HL-60 (cell line): ENCODE measurements at regions not wholly inside any gene's neighbourhood (a gene's known extent, or its start where the extent isn't known, plus 50 kb on each side); places are given as distances from the start of the nearest gene placed in this dataset.

Experiments
- DNase-seq, 2 experiments: peaks; one replicate each; pipeline ENCODE4 v3.0.0-alpha.2; 2010 to 2020; ENCODE audit warnings: low read depth in 1 of 2, low spot score in 1 of 2
- H3K27ac ChIP-seq: fragments of 250-450 bp; sonication (Bioruptor Pico); replicated peaks from 2 replicates; pipeline ENCODE4 v1.5.1; 2020; ENCODE audit warnings: mild to moderate bottlenecking, moderate library complexity
- H3K27me3 ChIP-seq: fragments of 250-450 bp; sonication (Bioruptor Pico); 2 replicates; pipeline ENCODE4 v1.5.1; 2021; ENCODE audit warnings: mild to moderate bottlenecking, moderate library complexity; ENCODE audit not compliant: insufficient read depth, poor library complexity, severe bottlenecking
- H3K4me3 ChIP-seq: replicated peaks from 2 replicates; pipeline ENCODE4 v1.5.1; 2011; ENCODE audit warnings: mild to moderate bottlenecking, control low read depth, low read length; ENCODE audit not compliant: insufficient read depth
- GABPA ChIP-seq: IDR thresholded peaks from 2 replicates; pipeline ENCODE4 v1.6.1; 2012; ENCODE audit warnings: low read depth
- POLR2AphosphoS5 ChIP-seq: IDR thresholded peaks from 2 replicates; pipeline ENCODE4 v1.6.1; 2012; ENCODE audit warnings: low read depth
- SPI1 ChIP-seq: IDR thresholded peaks from 2 replicates; pipeline ENCODE4 v1.6.1; 2012; ENCODE audit warnings: low read depth, mild to moderate bottlenecking, borderline replicate concordance
- TF ChIP-seq, protein P1 (sequence below): IDR thresholded peaks from 2 replicates; pipeline ENCODE4 v1.6.1; 2012; ENCODE audit warnings: low read depth; ENCODE audit not compliant: insufficient replicate concordance
- TF ChIP-seq, protein P2 (sequence below): IDR thresholded peaks from one replicate; pipeline ENCODE4 v1.5.1; 2011; ENCODE audit warnings: low read length, control low read depth, inconsistent platforms; ENCODE audit not compliant: insufficient read depth

DNA sequence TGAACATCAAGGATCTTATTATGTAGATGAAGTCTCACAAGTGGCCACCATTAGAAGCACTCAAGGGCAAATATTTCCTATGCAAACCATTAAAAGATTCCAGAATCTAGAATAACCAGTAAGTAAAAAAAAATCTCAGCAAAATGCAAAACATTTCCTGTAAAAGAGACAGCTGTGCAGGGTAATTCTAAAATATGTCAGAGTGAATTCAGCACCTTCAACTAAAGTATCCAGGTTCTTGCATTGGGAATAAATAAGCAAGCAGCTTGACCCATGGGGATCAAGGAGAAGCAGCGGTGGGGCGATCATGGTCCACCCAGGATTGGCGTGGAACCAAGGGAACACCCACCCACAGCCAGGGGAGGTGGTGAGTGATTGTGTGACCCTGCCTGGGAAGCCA, 2188.9 kb downstream of the PCDH7 start:
- Histone ChIP-seq H3K4me3 (no peak overlapping the region), H3K27ac (no peak overlapping the region), H3K27me3 (no peaks in the 10 kb centered on the region)
- TF ChIP-seq, protein P1, sequence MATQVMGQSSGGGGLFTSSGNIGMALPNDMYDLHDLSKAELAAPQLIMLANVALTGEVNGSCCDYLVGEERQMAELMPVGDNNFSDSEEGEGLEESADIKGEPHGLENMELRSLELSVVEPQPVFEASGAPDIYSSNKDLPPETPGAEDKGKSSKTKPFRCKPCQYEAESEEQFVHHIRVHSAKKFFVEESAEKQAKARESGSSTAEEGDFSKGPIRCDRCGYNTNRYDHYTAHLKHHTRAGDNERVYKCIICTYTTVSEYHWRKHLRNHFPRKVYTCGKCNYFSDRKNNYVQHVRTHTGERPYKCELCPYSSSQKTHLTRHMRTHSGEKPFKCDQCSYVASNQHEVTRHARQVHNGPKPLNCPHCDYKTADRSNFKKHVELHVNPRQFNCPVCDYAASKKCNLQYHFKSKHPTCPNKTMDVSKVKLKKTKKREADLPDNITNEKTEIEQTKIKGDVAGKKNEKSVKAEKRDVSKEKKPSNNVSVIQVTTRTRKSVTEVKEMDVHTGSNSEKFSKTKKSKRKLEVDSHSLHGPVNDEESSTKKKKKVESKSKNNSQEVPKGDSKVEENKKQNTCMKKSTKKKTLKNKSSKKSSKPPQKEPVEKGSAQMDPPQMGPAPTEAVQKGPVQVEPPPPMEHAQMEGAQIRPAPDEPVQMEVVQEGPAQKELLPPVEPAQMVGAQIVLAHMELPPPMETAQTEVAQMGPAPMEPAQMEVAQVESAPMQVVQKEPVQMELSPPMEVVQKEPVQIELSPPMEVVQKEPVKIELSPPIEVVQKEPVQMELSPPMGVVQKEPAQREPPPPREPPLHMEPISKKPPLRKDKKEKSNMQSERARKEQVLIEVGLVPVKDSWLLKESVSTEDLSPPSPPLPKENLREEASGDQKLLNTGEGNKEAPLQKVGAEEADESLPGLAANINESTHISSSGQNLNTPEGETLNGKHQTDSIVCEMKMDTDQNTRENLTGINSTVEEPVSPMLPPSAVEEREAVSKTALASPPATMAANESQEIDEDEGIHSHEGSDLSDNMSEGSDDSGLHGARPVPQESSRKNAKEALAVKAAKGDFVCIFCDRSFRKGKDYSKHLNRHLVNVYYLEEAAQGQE = no peak
- TF ChIP-seq POLR2AphosphoS5 = no peak
- TF ChIP-seq SPI1 = no peak
- no peak for TF ChIP-seq GABPA
- TF ChIP-seq, protein P2, sequence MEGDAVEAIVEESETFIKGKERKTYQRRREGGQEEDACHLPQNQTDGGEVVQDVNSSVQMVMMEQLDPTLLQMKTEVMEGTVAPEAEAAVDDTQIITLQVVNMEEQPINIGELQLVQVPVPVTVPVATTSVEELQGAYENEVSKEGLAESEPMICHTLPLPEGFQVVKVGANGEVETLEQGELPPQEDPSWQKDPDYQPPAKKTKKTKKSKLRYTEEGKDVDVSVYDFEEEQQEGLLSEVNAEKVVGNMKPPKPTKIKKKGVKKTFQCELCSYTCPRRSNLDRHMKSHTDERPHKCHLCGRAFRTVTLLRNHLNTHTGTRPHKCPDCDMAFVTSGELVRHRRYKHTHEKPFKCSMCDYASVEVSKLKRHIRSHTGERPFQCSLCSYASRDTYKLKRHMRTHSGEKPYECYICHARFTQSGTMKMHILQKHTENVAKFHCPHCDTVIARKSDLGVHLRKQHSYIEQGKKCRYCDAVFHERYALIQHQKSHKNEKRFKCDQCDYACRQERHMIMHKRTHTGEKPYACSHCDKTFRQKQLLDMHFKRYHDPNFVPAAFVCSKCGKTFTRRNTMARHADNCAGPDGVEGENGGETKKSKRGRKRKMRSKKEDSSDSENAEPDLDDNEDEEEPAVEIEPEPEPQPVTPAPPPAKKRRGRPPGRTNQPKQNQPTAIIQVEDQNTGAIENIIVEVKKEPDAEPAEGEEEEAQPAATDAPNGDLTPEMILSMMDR = no peak
- no peak for DNase-seq

DNA sequence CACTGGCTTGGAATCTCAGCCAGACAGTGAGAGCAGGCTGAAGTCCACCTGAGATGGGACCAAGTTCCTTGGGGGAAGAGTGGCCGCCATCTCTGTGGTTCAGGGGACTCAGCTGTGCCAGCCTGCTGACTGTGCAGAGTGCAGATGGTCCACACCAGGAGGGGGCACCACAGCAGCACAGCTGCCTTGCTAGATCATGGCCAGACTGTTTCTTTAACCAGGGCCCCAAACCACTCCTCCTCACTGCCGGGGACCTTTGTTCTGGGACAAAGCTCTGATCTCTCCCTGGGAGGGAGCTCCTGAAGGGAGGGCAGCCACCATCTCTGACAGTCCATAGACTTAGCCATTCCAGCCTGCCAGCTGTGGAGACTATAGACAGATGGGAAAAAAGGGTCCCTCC, 2189.6 kb downstream of the PCDH7 start:
- H3K27me3 ChIP-seq = no peaks in the 10 kb centered on the region
- TF ChIP-seq, protein P2 = no peak
- TF ChIP-seq, protein P1 = no peak
- TF ChIP-seq SPI1 (no peak), GABPA (no peak), POLR2AphosphoS5 (no peak)
- no peak for DNase-seq

DNA sequence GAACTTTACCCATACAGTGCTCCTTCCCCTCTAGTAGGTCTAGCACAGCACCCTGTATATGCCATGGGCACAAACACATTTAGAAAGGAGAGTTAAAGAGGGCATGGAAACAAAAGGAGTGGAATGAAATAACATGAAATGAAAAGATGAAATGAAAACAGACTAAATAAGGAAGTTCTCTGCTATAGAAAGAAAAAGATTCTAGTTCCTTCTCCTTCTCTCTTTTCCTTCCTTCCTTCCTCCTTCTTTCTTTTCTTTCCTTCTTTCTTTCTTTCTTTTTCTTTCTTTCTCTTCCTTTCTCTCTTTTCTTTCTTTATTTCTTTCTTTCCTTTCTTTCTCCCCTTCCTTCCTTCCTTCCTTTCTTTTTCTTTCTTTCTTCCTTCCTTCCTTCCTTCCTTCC, 2197.4 kb downstream of the PCDH7 start:
- no peak overlapping the region for H3K4me3 ChIP-seq
- TF ChIP-seq POLR2AphosphoS5 = no peak
- TF ChIP-seq, protein P1 = no peak
- TF ChIP-seq, protein P2 = no peak
- no peak overlapping the region for H3K27ac ChIP-seq
- no peaks in the 10 kb centered on the region for H3K27me3 ChIP-seq
- no peak for DNase-seq

More for the DNA sequence above, 2189.6 kb downstream of the PCDH7 start:
- no peak overlapping the region for H3K27ac ChIP-seq
- no peak overlapping the region for H3K4me3 ChIP-seq
